HEK293 (cell line): ENCODE measurements at regions not wholly inside any gene's neighbourhood (a gene's known extent, or its start where the extent isn't known, plus 50 kb on each side); places are given as distances from the start of the nearest gene placed in this dataset.

ENCODE experiments used
- CTCF ChIA-PET: fragments of 350-600 bp; formaldehyde crosslinking; extraction: SDS; loops from one replicate; lab custom pipeline; 2021; ENCODE audit warnings: antibody characterized with exemption; lab: Yijun Ruan, JAX
- POLR2A ChIA-PET: fragments of 300-600 bp; formaldehyde crosslinking; extraction: SDS; loops from one replicate; lab custom pipeline; 2020; ENCODE audit warnings: antibody characterized with exemption, inconsistent platforms; lab: Yijun Ruan, JAX
- H3K27ac ChIP-seq: fragments of 200-500 bp; sonication (Bioruptor generic); 2 replicates; pipeline ENCODE4 v1.5.1; 2014; ENCODE audit warnings: low read depth, low read length, control low read depth, inconsistent platforms; ENCODE audit errors: extremely low read depth
- H3K36me3 ChIP-seq, 2 experiments: fragments of 200-500 bp in 1 of 2; sonication (Bioruptor generic) in 1 of 2; 1 replicate in 1 of 2; 2 replicates in 1 of 2; pipeline ENCODE4 v1.5.1; 2014 to 2017; ENCODE audit warnings: inconsistent platforms in 2 of 2, low read length in 2 of 2; ENCODE audit not compliant: control insufficient read depth in 2 of 2, insufficient read depth in 1 of 2
- H3K4me1 ChIP-seq: fragments of 200-500 bp; sonication (Bioruptor generic); 2 replicates; pipeline ENCODE4 v1.5.1; 2014; ENCODE audit warnings: mild to moderate bottlenecking, low read length, inconsistent platforms; ENCODE audit not compliant: control insufficient read depth, insufficient read depth
- H3K4me3 ChIP-seq: 2 replicates; pipeline ENCODE4 v1.5.1; 2011; ENCODE audit warnings: low read depth, mild to moderate bottlenecking, control low read depth, low read length, moderate library complexity
- H3K9me3 ChIP-seq: fragments of 200-500 bp; sonication (Bioruptor generic); 2 replicates; pipeline ENCODE4 v1.5.1; 2014; ENCODE audit warnings: low read depth, low read length, inconsistent platforms; ENCODE audit not compliant: control insufficient read depth, insufficient read depth
- AEBP2 ChIP-seq: fragments of 450-650 bp; formaldehyde crosslinking; IDR thresholded peaks from 2 replicates; pipeline ENCODE4 v1.5.1; 2016; ENCODE audit warnings: missing biosample characterization, missing genetic modification characterization, borderline replicate concordance
- EGR2 ChIP-seq: fragments of 450-650 bp; formaldehyde crosslinking; IDR thresholded peaks from 2 replicates; pipeline ENCODE4 v1.5.1; 2016; ENCODE audit warnings: low read depth, missing biosample characterization, missing genetic modification characterization
- KLF7 ChIP-seq: fragments of 450-650 bp; formaldehyde crosslinking; IDR thresholded peaks from 2 replicates; pipeline ENCODE4 v1.5.1; 2016; ENCODE audit warnings: missing biosample characterization, missing genetic modification characterization, borderline replicate concordance
- MZF1 ChIP-seq: fragments of 450-650 bp; formaldehyde crosslinking; IDR thresholded peaks from 2 replicates; pipeline ENCODE4 v1.5.1; 2017; ENCODE audit warnings: missing biosample characterization, missing genetic modification characterization, borderline replicate concordance
- PRDM10 ChIP-seq: fragments of 450-650 bp; formaldehyde crosslinking; IDR thresholded peaks from 2 replicates; pipeline ENCODE4 v1.5.1; 2016; ENCODE audit warnings: missing biosample characterization, missing genetic modification characterization
- SCRT1 ChIP-seq: fragments of 450-650 bp; formaldehyde crosslinking; IDR thresholded peaks from 2 replicates; pipeline ENCODE4 v1.5.1; 2016; ENCODE audit warnings: missing biosample characterization, missing genetic modification characterization, borderline replicate concordance
- ZBTB11 ChIP-seq: fragments of 450-650 bp; formaldehyde crosslinking; conservative IDR thresholded peaks from 2 replicates; pipeline ENCODE4 v1.5.1; 2016; ENCODE audit warnings: low read depth, missing biosample characterization, missing genetic modification characterization
- ZBTB17 ChIP-seq: fragments of 450-650 bp; formaldehyde crosslinking; IDR thresholded peaks from 2 replicates; pipeline ENCODE4 v1.5.1; 2016; ENCODE audit warnings: missing biosample characterization, missing genetic modification characterization
- ZEB2 ChIP-seq: fragments of 450-650 bp; formaldehyde crosslinking; IDR thresholded peaks from 2 replicates; pipeline ENCODE4 v1.5.1; 2016; ENCODE audit warnings: missing biosample characterization, missing genetic modification characterization
- ZFHX2 ChIP-seq: fragments of 450-650 bp; formaldehyde crosslinking; conservative IDR thresholded peaks from 2 replicates; pipeline ENCODE4 v1.5.1; 2016; ENCODE audit warnings: missing biosample characterization, missing genetic modification characterization
- ZNF155 ChIP-seq: fragments of 450-650 bp; formaldehyde crosslinking; IDR thresholded peaks from 2 replicates; pipeline ENCODE4 v1.5.1; 2016; ENCODE audit warnings: missing biosample characterization, missing genetic modification characterization
- ZNF24 ChIP-seq: fragments of 450-650 bp; formaldehyde crosslinking; IDR thresholded peaks from 2 replicates; pipeline ENCODE4 v1.5.1; 2016; ENCODE audit warnings: missing biosample characterization, missing genetic modification characterization
- ZNF274 ChIP-seq, 2 experiments: fragments of 200-500 bp in 1 of 2; fragments of 450-650 bp in 1 of 2; sonication (Bioruptor generic) in 1 of 2; formaldehyde crosslinking in 1 of 2; IDR thresholded peaks; 2 replicates each; pipeline versions ENCODE4 v1.5.1 to v1.6.1; 2014 to 2016; ENCODE audit warnings: borderline replicate concordance in 1 of 2, inconsistent platforms in 1 of 2, low read length in 1 of 2, missing biosample characterization in 1 of 2, missing genetic modification characterization in 1 of 2
- ZNF311 ChIP-seq: fragments of 450-650 bp; formaldehyde crosslinking; IDR thresholded peaks from 2 replicates; pipeline ENCODE4 v1.5.1; 2017; ENCODE audit warnings: missing biosample characterization, missing genetic modification characterization, borderline replicate concordance
- ZNF335 ChIP-seq: fragments of 450-650 bp; formaldehyde crosslinking; conservative IDR thresholded peaks from 2 replicates; pipeline ENCODE4 v1.5.1; 2016; ENCODE audit warnings: missing biosample characterization, missing genetic modification characterization
- ZNF558 ChIP-seq: fragments of 450-650 bp; formaldehyde crosslinking; IDR thresholded peaks from 2 replicates; pipeline ENCODE4 v1.5.1; 2016; ENCODE audit warnings: missing biosample characterization, missing genetic modification characterization
- ZNF580 ChIP-seq: fragments of 450-650 bp; formaldehyde crosslinking; IDR thresholded peaks from 2 replicates; pipeline ENCODE4 v1.5.1; 2016; ENCODE audit warnings: missing biosample characterization, missing genetic modification characterization
- ZNF585B ChIP-seq: fragments of 450-650 bp; formaldehyde crosslinking; IDR thresholded peaks from 2 replicates; pipeline ENCODE4 v1.5.1; 2016; ENCODE audit warnings: missing biosample characterization, missing genetic modification characterization
- ZNF621 ChIP-seq: fragments of 450-650 bp; formaldehyde crosslinking; IDR thresholded peaks from 2 replicates; pipeline ENCODE4 v1.5.1; 2017; ENCODE audit warnings: missing biosample characterization, missing genetic modification characterization
- ZNF677 ChIP-seq: fragments of 450-650 bp; IDR thresholded peaks from 2 replicates; pipeline ENCODE4 v1.5.0; 2018; ENCODE audit warnings: missing biosample characterization, mild to moderate bottlenecking, missing genetic modification characterization, moderate library complexity
- ZNF704 ChIP-seq: fragments of 450-650 bp; formaldehyde crosslinking; IDR thresholded peaks from 2 replicates; pipeline ENCODE4 v1.5.1; 2016; ENCODE audit warnings: missing biosample characterization, missing genetic modification characterization
- ZNF830 ChIP-seq: fragments of 450-650 bp; IDR thresholded peaks from 2 replicates; pipeline ENCODE4 v1.5.0; 2018; ENCODE audit warnings: missing biosample characterization, missing genetic modification characterization, low read depth, mild to moderate bottlenecking, moderate library complexity
- ZSCAN16 ChIP-seq: fragments of 450-650 bp; formaldehyde crosslinking; IDR thresholded peaks from 2 replicates; pipeline ENCODE4 v1.5.1; 2016; ENCODE audit warnings: missing biosample characterization, missing genetic modification characterization

GRCh38 chr7:86963599-86964230 is 95.7 kb downstream of the ELAPOR2 start (continued):
- TF ChIP-seq ZSCAN16 (tag by site-specific recombination) = no peak
- no peak for TF ChIP-seq ZNF274 (IDR thresholded peaks at IDR 0.05; ENCODE audit: low read length)
- TF ChIP-seq ZNF274 (tag by site-specific recombination; IDR thresholded peaks at IDR 0.05; ENCODE audit: borderline replicate concordance) = no peak
- TF ChIP-seq ZNF585B (tag by site-specific recombination) = no peak
- TF ChIP-seq ZNF558 (tag by site-specific recombination) = no peak

- Histone ChIP-seq H3K36me3 (no peaks in the 10 kb centered on the region), H3K4me1 (no peaks in the 10 kb centered on the region), H3K9me3 (no peaks in the 10 kb centered on the region), H3K4me3 (no peak overlapping the region), H3K27ac (no peak overlapping the region)
- ChIA-PET CTCF (no interaction called here), POLR2A (no interaction called here)
- TF ChIP-seq ZNF704 = no peak
- TF ChIP-seq ZBTB17 (tag by site-specific recombination) = no peak
- no peak for TF ChIP-seq ZNF311 (tag by site-specific recombination)
- no peak for TF ChIP-seq EGR2
- no peak for TF ChIP-seq KLF7
- TF ChIP-seq ZFHX2 (tag by site-specific recombination) = no peak
- TF ChIP-seq ZNF580 (tag by site-specific recombination) = no peak
- TF ChIP-seq ZNF155 = no peak
- TF ChIP-seq ZNF24 (tag by site-specific recombination) = no peak
- no peak for TF ChIP-seq SCRT1
- TF ChIP-seq ZNF677 (tag by site-specific recombination) = no peak
- no peak for TF ChIP-seq AEBP2
- no peak for TF ChIP-seq ZNF621 (tag by site-specific recombination)
Measured at GRCh38 chr7:86962623-86963022, 96.8 kb downstream of the ELAPOR2 start.

- POLR2A ChIA-PET = no interaction called here
- H3K4me1 ChIP-seq = no peaks in the 10 kb centered on the region
- H3K4me3 ChIP-seq = no peak overlapping the region
- H3K27ac ChIP-seq = no peak overlapping the region
- H3K36me3 ChIP-seq = no peaks in the 10 kb centered on the region
- CTCF ChIA-PET = no interaction called here
- no peaks in the 10 kb centered on the region for H3K9me3 ChIP-seq
- TF ChIP-seq ZNF830 (tag by site-specific recombination) (no peak), MZF1 (no peak), ZEB2 (tag by site-specific recombination) (no peak), ZNF335 (no peak), PRDM10 (tag by site-specific recombination) (no peak), ZBTB11 (tag by site-specific recombination) (no peak)
Measured at GRCh38 chr7:86961686-86962085, 97.8 kb downstream of the ELAPOR2 start.
